DMS153 treated with DMSO at 0.1 percent for 48 hours (cell line): ENCODE measurements at regions not wholly inside any gene's neighbourhood (a gene's known extent, or its start where the extent isn't known, plus 50 kb on each side); places are given as distances from the start of the nearest gene placed in this dataset.
"Not testable (repeated sequence)": the region's sequence is repeated elsewhere in the genome, so short reads cannot be mapped to it uniquely, and the experiment has no call there.

Source experiments
- DNase-seq: peaks from one replicate; lab custom pipeline; 2025; ENCODE audit not compliant: unreplicated experiment; lab: John Stamatoyannopoulos, UW

- no peak for DNase-seq
These were observed 313.5 kb downstream of the BRD1 start for GRCh38 chr22:49514211-49514610.

- DNase-seq, result no peak
These were observed 314.3 kb downstream of the BRD1 start for GRCh38 chr22:49513358-49513851.

GRCh38 chr22:49512487-49513165, 315.0 kb downstream of the BRD1 start:
- no peak for DNase-seq

GRCh38 chr22:49511393-49512189, 316.1 kb downstream of the BRD1 start:
- DNase-seq, result not testable (repeated sequence)

- no peak for DNase-seq
These were observed 317.0 kb downstream of the BRD1 start for GRCh38 chr22:49510718-49511117.

- no peak for DNase-seq
These were observed 318.7 kb downstream of the BRD1 start for GRCh38 chr22:49509016-49509415.

- DNase-seq, result no peak
These were observed 319.1 kb downstream of the BRD1 start for GRCh38 chr22:49508561-49508960.

GRCh38 chr22:49507607-49508292, 319.9 kb downstream of the BRD1 start:
- DNase-seq, result no peak

GRCh38 chr22:49506010-49506400, 321.7 kb downstream of the BRD1 start:
- DNase-seq, result no peak

GRCh38 chr22:49505337-49506009, 322.2 kb downstream of the BRD1 start:
- DNase-seq, result no peak

GRCh38 chr22:49503896-49504521, 323.7 kb downstream of the BRD1 start:
- DNase-seq, result no peak

- DNase-seq, result no peak
These were observed 324.4 kb downstream of the BRD1 start for GRCh38 chr22:49503321-49503720.

- DNase-seq, result no peak
These were observed 325.4 kb downstream of the BRD1 start for GRCh38 chr22:49502126-49502826.

- DNase-seq, result no peak
These were observed 326.7 kb downstream of the BRD1 start for GRCh38 chr22:49500942-49501395.

GRCh38 chr22:49500076-49500460, 327.6 kb downstream of the BRD1 start:
- no peak for DNase-seq

- no peak for DNase-seq
These were observed 328.1 kb downstream of the BRD1 start for GRCh38 chr22:49499433-49500075.

- no peak for DNase-seq
These were observed 330.4 kb downstream of the BRD1 start for GRCh38 chr22:49497266-49497665.

- no peak for DNase-seq
These were observed 333.1 kb downstream of the BRD1 start for GRCh38 chr22:49494555-49494954.

GRCh38 chr22:49492741-49493251, 334.9 kb downstream of the BRD1 start:
- DNase-seq, result no peak
